Pons (tissue), 1 donor: ENCODE measurements at regions not wholly inside any gene's neighbourhood (a gene's known extent, or its start where the extent isn't known, plus 50 kb on each side); places are given as distances from the start of the nearest gene placed in this dataset.
A peak's percentile ranks its signal among the peaks of the same experiment; 100 is the strongest.

Experiments
- DNase-seq: peaks from one replicate; pipeline ENCODE4 v3.0.0-alpha.2; 2016; ENCODE audit warnings: low spot score

GRCh38 chr11:92762121-92762540 is 207.3 kb upstream of the MTNR1B start:
- no peak for DNase-seq

DNA sequence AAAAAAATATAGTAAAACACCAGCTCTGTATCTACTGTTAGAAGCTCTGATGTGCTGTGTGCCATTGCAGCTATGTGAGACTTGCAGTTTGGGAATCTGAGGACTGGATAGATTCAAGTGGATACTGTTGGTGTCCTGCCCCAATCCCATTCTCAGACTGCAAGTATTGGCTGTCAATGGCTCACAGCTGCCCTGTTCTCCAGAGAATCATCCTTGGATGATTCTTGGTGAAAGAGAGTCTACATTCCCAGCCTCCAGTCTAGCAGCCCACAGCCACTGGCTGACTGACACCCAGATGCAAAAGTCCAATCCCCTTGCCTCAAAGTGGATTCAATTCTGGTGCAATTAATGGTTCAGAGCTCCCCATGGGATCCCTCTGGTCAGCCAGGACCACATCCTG is 206.1 kb upstream of the MTNR1B start:
- DNase-seq, result no peak

DNA sequence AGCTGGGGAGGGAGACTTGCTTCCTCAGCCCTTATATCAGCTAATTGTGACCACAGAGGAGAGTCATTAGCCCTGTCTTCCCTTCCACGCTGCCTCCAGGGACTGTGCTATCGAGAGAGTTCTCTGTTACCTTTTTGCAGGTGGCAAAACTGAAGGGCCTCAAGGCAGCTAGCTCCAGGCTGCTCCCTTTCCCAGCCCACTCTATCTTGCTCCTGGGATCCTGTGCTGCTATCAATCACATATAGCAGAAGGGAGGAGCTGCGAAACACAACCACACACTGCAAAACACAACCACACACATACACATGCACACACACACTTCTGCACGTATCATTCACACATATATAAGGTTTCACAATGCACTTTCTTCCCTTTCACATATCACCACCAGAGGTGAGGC is 205.3 kb upstream of the MTNR1B start:
- DNase-seq, result no peak

DNA sequence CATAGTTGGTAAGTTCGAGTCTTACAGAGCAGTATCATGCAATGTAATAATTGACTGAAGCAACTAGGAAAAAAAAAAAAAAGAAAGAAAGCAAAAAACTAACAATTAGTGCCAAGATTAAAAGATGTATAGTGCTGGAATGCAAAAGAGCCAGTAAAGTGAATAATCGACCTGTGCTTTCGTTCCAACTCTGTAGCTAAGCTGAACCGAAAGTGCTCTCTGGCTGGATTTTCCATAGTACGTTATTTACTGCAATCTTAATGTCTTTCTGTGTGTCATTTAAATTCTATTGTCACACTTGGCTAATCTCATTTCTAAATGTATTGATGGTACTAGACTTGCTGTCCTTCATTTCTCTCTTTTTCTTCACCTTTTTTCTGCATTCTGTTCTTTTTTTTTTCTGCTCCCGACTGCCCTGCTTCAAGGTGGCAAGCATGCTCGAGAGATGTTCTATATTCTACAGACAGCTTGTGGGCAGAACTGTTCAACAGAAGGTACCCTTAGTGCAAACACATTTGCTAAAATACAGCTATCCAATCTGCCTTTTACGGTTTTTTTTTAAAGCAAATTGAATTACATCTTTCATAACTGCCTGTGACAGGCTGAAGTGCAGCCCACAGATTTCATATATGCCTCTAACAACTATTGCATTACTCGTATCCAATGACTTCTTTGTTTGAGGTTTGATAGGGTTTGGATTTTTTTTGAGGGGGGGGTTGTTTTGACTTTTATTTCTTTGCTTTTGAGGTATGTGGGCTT is 204.2 kb upstream of the MTNR1B start:
- DNase-seq, result no peak

GRCh38 chr11:92765965-92766371 is 203.5 kb upstream of the MTNR1B start:
- DNase-seq, result peak; percentile 9

- no peak for DNase-seq
These were observed 202.8 kb upstream of the MTNR1B start for GRCh38 chr11:92766698-92767097.

GRCh38 chr11:92767416-92767815 is 202.0 kb upstream of the MTNR1B start:
- DNase-seq, result no peak

DNA sequence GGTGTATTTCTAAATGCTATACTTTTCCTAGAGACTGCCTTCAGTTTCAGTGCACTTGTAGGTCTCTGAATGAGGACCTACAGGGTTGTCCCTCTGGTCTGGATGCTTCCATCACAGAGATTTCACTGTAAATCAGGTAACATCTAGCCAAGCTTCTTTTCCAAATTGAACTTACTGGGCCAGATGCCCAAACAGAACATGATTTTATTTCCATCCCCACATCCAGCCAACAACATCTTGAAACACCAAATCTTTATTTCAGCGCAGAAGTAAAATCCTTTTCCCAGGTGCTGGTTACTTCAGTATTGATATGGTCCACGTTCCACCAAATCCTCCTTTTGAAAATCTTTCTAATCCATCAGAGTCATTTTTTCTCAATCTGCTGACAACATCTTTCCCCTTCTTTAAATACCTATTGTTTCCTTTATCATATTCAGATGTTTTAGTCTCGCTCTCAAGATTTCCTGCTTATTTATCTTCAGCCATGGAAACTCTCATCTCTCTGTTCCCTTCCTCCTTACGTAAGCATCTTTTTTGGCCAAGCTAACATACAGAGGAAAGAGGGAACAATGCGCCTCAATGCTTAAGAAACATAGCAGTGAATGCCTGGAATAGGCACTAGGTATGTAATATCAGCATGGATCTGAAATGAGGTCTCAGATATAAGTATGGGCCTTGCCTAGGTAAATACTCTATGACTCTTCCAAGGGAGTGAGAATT is 201.2 kb upstream of the MTNR1B start:
- DNase-seq, result no peak

DNA sequence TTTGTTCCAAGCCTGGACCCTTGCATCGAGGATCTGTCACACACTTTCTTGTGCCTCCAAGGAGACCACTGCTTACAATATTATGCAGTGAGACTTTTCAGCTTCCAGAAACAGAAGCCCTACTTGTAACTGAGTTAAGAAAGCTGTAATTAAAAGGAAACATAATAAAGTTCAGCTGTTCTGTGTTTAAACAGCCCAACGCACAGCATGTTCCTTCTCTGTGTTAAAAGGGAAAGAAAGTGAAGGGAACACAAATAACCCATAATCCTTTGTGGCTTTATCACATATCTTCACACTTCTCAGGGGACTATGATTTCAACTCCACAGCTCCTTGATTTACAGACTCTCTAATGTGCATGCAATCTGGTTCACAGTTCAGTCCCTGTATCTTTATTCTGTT is 200.3 kb upstream of the MTNR1B start:
- DNase-seq, result no peak

DNA sequence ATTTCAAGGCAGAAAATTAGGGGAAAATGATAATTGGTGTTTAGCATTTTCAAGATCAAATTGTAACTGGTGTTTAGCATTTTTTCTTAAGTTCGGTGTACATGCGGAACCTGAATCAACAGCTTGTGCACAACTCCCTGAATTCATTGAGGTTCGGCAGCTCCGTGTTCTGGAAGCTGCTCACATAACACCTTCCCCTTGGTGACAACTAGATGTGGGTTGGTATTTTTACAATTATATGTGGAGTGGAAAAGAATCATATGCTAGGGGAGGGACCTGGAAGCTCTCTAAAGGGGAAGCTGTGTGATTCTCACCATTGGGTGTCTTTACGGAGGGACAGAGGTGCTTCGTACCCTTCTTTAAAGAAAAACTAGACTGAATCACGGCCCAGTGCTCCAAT is 199.0 kb upstream of the MTNR1B start:
- no peak for DNase-seq

GRCh38 chr11:92770981-92771380 is 198.5 kb upstream of the MTNR1B start:
- no peak for DNase-seq

GRCh38 chr11:92771701-92772100 is 197.8 kb upstream of the MTNR1B start:
- no peak for DNase-seq

DNA sequence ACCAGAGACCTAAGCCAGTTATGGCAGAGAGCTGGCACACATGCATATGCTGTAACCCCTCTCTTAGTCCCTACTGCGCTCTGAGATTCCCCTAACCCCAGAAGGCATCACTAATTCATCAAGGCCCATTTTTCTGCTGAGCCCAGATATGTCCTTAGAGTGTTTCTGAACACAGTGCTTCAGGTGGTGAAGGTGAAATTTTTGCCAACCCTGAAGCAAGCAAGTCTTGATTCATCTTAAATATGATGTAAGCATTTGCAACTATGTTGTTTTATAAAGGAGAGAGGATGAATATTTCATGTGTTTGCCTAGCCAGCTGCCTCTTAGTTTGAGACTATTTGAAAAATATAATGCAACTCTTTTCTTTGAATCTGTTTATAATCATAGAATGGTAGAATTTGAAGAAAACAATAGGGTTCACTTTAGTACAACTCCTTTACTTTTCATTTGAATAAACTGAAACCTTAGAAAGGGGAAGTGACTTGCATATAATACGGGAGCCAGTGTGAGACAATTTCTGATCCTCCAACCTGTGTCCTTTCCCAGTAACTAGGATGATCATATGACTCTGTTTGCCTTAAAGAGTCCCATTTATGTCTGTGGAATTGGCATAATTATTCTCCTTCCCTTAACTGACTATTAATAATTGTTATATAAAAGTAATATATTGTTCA is 194.3 kb upstream of the MTNR1B start:
- no peak for DNase-seq

DNA sequence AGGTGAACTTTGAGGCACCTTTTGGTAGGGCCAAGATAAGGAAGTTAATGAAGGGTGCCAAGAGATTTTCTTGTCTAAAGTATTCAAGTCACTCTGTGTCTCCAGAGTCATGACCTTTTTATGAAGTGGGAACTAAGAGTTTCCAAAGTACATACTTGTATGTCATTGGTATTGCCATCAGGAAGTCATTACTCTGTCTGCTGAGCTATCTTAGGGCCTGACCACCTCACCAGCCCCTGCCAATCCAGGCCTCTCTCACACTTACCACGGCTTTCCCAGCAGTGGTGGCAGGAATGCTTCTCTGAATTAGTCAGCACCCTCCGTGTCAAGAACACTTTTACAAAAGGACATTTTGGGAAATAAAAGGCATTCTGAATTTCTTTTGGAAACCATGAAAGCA is 192.8 kb upstream of the MTNR1B start:
- no peak for DNase-seq

GRCh38 chr11:92779746-92780145 is 189.7 kb upstream of the MTNR1B start:
- DNase-seq, result no peak

DNA sequence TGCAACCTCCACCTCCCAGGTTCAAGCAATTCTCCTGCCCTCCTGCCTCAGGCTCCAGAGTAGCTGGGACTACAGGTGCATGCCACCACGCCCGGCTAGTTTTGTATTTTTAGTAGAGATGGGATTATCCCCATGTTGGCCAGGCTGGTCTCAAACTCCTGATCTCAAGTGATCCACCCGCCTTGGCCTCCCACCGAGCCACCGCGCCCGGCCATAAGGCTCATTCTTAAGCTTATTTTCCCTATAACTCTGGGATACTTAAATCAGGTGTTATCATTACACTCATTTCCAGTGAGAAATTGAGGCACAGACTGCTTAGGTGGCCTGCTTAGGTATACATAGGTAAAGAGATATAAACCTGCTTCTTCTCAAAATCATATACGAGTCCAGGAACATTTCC is 188.3 kb upstream of the MTNR1B start:
- DNase-seq, result no peak

- DNase-seq, result no peak
These were observed 186.6 kb upstream of the MTNR1B start for GRCh38 chr11:92782806-92783205.

- DNase-seq, result peak; percentile 37
These were observed 185.1 kb upstream of the MTNR1B start for GRCh38 chr11:92784331-92784730.

- no peak for DNase-seq
These were observed 181.8 kb upstream of the MTNR1B start for GRCh38 chr11:92787638-92788037.

GRCh38 chr11:92789761-92790160 is 179.7 kb upstream of the MTNR1B start:
- DNase-seq, result no peak

GRCh38 chr11:92790366-92790765 is 179.1 kb upstream of the MTNR1B start:
- no peak for DNase-seq

- DNase-seq, result no peak
These were observed 178.4 kb upstream of the MTNR1B start for GRCh38 chr11:92790926-92791616.

DNA sequence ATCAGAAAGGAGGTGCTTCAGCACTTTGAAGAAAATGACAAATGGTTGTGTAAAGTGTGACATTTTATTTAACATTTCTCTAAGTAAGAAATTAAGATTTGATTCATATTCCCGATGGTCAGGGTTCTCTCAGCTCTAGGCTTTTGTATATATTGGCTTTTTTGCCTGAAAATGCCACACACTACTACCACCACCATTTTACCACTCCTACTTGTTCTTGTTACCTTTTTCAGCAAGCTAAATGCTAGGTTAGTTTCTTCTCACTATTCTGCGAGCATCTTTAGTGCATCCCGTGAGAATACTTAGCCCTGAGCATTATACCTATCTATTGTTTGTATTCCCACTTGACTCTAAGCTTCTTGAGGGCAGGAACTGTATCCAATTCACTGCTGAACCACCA is 177.6 kb upstream of the MTNR1B start:
- DNase-seq, result no peak
